HEK293 (cell line): ENCODE measurements at regions not wholly inside any gene's neighbourhood (a gene's known extent, or its start where the extent isn't known, plus 50 kb on each side); places are given as distances from the start of the nearest gene placed in this dataset.

Source experiments
- CTCF ChIA-PET: fragments of 350-600 bp; formaldehyde crosslinking; extraction: SDS; loops from one replicate; lab custom pipeline; 2021; ENCODE audit warnings: antibody characterized with exemption; lab: Yijun Ruan, JAX
- POLR2A ChIA-PET: fragments of 300-600 bp; formaldehyde crosslinking; extraction: SDS; loops from one replicate; lab custom pipeline; 2020; ENCODE audit warnings: antibody characterized with exemption, inconsistent platforms; lab: Yijun Ruan, JAX
- H3K27ac ChIP-seq: fragments of 200-500 bp; sonication (Bioruptor generic); 2 replicates; pipeline ENCODE4 v1.5.1; 2014; ENCODE audit warnings: low read depth, low read length, control low read depth, inconsistent platforms; ENCODE audit errors: extremely low read depth
- H3K36me3 ChIP-seq, 2 experiments: fragments of 200-500 bp in 1 of 2; sonication (Bioruptor generic) in 1 of 2; 1 replicate in 1 of 2; 2 replicates in 1 of 2; pipeline ENCODE4 v1.5.1; 2014 to 2017; ENCODE audit warnings: inconsistent platforms in 2 of 2, low read length in 2 of 2; ENCODE audit not compliant: control insufficient read depth in 2 of 2, insufficient read depth in 1 of 2
- H3K4me1 ChIP-seq: fragments of 200-500 bp; sonication (Bioruptor generic); 2 replicates; pipeline ENCODE4 v1.5.1; 2014; ENCODE audit warnings: mild to moderate bottlenecking, low read length, inconsistent platforms; ENCODE audit not compliant: control insufficient read depth, insufficient read depth
- H3K4me3 ChIP-seq: 2 replicates; pipeline ENCODE4 v1.5.1; 2011; ENCODE audit warnings: low read depth, mild to moderate bottlenecking, control low read depth, low read length, moderate library complexity
- H3K9me3 ChIP-seq: fragments of 200-500 bp; sonication (Bioruptor generic); 2 replicates; pipeline ENCODE4 v1.5.1; 2014; ENCODE audit warnings: low read depth, low read length, inconsistent platforms; ENCODE audit not compliant: control insufficient read depth, insufficient read depth
- KLF1 ChIP-seq: fragments of 450-650 bp; formaldehyde crosslinking; IDR thresholded peaks from 2 replicates; pipeline ENCODE4 v1.5.1; 2016; ENCODE audit warnings: missing biosample characterization, missing genetic modification characterization
- MYNN ChIP-seq: fragments of 450-650 bp; formaldehyde crosslinking; IDR thresholded peaks from 2 replicates; pipeline ENCODE4 v1.5.1; 2016; ENCODE audit warnings: missing biosample characterization, missing genetic modification characterization, borderline replicate concordance
- RBAK ChIP-seq: fragments of 450-650 bp; formaldehyde crosslinking; IDR thresholded peaks from 2 replicates; pipeline ENCODE4 v1.5.1; 2016; ENCODE audit warnings: missing biosample characterization, missing genetic modification characterization
- SP7 ChIP-seq: fragments of 450-650 bp; formaldehyde crosslinking; IDR thresholded peaks from 2 replicates; pipeline ENCODE4 v1.5.1; 2016; ENCODE audit warnings: missing biosample characterization, missing genetic modification characterization
- ZBTB48 ChIP-seq: fragments of 450-650 bp; formaldehyde crosslinking; IDR thresholded peaks from 2 replicates; pipeline ENCODE4 v1.5.1; 2016; ENCODE audit warnings: missing biosample characterization, missing genetic modification characterization
- ZBTB7A ChIP-seq: fragments of 450-650 bp; formaldehyde crosslinking; IDR thresholded peaks from 2 replicates; pipeline ENCODE4 v1.5.1; 2016; ENCODE audit warnings: low read depth, missing biosample characterization, missing genetic modification characterization
- ZFHX2 ChIP-seq: fragments of 450-650 bp; formaldehyde crosslinking; conservative IDR thresholded peaks from 2 replicates; pipeline ENCODE4 v1.5.1; 2016; ENCODE audit warnings: missing biosample characterization, missing genetic modification characterization
- ZFP41 ChIP-seq: fragments of 450-650 bp; formaldehyde crosslinking; IDR thresholded peaks from 2 replicates; pipeline ENCODE4 v1.5.1; 2016; ENCODE audit warnings: missing biosample characterization, missing genetic modification characterization, borderline replicate concordance
- ZNF132 ChIP-seq: fragments of 450-650 bp; formaldehyde crosslinking; IDR thresholded peaks from 2 replicates; pipeline ENCODE4 v1.5.1; 2017; ENCODE audit warnings: missing biosample characterization, missing genetic modification characterization, borderline replicate concordance
- ZNF146 ChIP-seq: fragments of 450-650 bp; formaldehyde crosslinking; IDR thresholded peaks from 2 replicates; pipeline ENCODE4 v1.5.1; 2016; ENCODE audit warnings: missing biosample characterization, missing genetic modification characterization
- ZNF202 ChIP-seq: fragments of 450-650 bp; formaldehyde crosslinking; IDR thresholded peaks from 2 replicates; pipeline ENCODE4 v1.5.1; 2016; ENCODE audit warnings: missing biosample characterization, missing genetic modification characterization, borderline replicate concordance
- ZNF23 ChIP-seq: fragments of 450-650 bp; formaldehyde crosslinking; IDR thresholded peaks from 2 replicates; pipeline ENCODE4 v1.5.1; 2016; ENCODE audit warnings: missing biosample characterization, missing genetic modification characterization, borderline replicate concordance
- ZNF530 ChIP-seq: fragments of 450-650 bp; formaldehyde crosslinking; IDR thresholded peaks from 2 replicates; pipeline ENCODE4 v1.5.1; 2016; ENCODE audit warnings: low read depth, missing biosample characterization, missing genetic modification characterization
- ZNF585B ChIP-seq: fragments of 450-650 bp; formaldehyde crosslinking; IDR thresholded peaks from 2 replicates; pipeline ENCODE4 v1.5.1; 2016; ENCODE audit warnings: missing biosample characterization, missing genetic modification characterization
- ZNF677 ChIP-seq: fragments of 450-650 bp; IDR thresholded peaks from 2 replicates; pipeline ENCODE4 v1.5.0; 2018; ENCODE audit warnings: missing biosample characterization, mild to moderate bottlenecking, missing genetic modification characterization, moderate library complexity
- ZNF777 ChIP-seq: fragments of 450-650 bp; formaldehyde crosslinking; IDR thresholded peaks from 2 replicates; pipeline ENCODE4 v1.5.1; 2017; ENCODE audit warnings: missing biosample characterization, missing genetic modification characterization, borderline replicate concordance
- ZSCAN30 ChIP-seq: fragments of 450-650 bp; IDR thresholded peaks from 2 replicates; pipeline ENCODE4 v1.5.1; 2018; ENCODE audit warnings: missing biosample characterization, mild to moderate bottlenecking, missing genetic modification characterization, moderate library complexity
- TF ChIP-seq, protein P1 (sequence below): fragments of 450-650 bp; formaldehyde crosslinking; IDR thresholded peaks from 2 replicates; pipeline ENCODE4 v1.5.1; 2016; ENCODE audit warnings: missing biosample characterization, missing genetic modification characterization, borderline replicate concordance
- TF ChIP-seq, protein P2 (sequence below): fragments of 450-650 bp; formaldehyde crosslinking; IDR thresholded peaks from 2 replicates; pipeline ENCODE4 v1.5.1; 2016; ENCODE audit warnings: missing biosample characterization, missing genetic modification characterization

DNA sequence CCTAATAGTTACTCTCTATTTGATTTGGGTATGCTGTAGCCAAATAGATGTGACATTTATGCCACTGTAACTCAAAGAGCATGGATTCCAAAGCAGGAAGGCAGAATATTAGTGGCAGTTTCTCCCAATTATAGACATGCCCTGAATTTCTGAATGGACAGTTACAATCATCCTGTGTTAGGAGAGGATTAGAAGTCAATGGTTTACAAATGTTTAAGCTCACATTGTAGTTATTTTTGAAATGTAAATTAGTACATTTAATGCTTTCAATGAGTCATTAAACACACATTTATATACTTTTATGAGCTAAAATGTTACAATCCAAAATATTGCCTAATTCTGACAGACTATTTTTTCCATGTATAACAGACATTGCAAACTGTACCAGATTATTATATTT is 62.3 kb upstream of the CDH18 start:
- Histone ChIP-seq H3K36me3 (no peaks in the 10 kb centered on the region), H3K9me3 (no peaks in the 10 kb centered on the region; the same call in 1 of the 2 replicates), H3K4me1 (no peaks in the 10 kb centered on the region), H3K4me3 (no peak overlapping the region), H3K27ac (no peak overlapping the region)
- CTCF ChIA-PET = no interaction called here
- TF ChIP-seq MYNN (no peak), ZNF530 (tag by site-specific recombination) (no peak), ZNF585B (tag by site-specific recombination) (no peak), ZNF146 (no peak), ZBTB48 (tag by site-specific recombination) (no peak)
- POLR2A ChIA-PET = no interaction called here

DNA sequence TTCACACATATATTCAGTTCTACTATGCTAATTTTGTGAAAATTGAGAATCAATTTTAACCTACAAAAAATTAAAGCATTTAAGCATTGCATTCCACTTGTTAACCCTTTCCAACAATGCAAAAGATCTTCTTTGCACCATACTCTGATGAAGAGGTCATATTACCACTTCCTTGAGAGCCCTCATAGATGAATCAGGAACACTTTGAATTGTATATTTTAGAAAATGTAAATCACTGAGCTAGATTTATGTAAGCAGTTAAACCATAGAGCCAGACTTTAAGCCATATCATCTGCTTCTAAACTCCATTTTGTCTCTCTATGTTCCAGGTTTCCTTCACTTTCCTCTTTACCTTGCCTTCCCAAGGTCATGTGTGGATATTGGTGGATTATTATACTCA is 56.5 kb upstream of the CDH18 start:
- Histone ChIP-seq H3K4me1 (no peaks in the 10 kb centered on the region), H3K36me3 (no peaks in the 10 kb centered on the region), H3K27ac (no peak overlapping the region), H3K4me3 (no peak overlapping the region), H3K9me3 (no peaks in the 10 kb centered on the region)
- POLR2A ChIA-PET = no interaction called here
- CTCF ChIA-PET = no interaction called here
- TF ChIP-seq ZNF202 = no peak
- TF ChIP-seq, protein P1, sequence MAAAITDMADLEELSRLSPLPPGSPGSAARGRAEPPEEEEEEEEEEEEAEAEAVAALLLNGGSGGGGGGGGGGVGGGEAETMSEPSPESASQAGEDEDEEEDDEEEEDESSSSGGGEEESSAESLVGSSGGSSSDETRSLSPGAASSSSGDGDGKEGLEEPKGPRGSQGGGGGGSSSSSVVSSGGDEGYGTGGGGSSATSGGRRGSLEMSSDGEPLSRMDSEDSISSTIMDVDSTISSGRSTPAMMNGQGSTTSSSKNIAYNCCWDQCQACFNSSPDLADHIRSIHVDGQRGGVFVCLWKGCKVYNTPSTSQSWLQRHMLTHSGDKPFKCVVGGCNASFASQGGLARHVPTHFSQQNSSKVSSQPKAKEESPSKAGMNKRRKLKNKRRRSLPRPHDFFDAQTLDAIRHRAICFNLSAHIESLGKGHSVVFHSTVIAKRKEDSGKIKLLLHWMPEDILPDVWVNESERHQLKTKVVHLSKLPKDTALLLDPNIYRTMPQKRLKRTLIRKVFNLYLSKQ (tag by site-specific recombination) = no peak
- TF ChIP-seq ZSCAN30 (tag by site-specific recombination) = no peak
- TF ChIP-seq RBAK = no peak
- TF ChIP-seq ZNF777 (tag by site-specific recombination) = no peak

DNA sequence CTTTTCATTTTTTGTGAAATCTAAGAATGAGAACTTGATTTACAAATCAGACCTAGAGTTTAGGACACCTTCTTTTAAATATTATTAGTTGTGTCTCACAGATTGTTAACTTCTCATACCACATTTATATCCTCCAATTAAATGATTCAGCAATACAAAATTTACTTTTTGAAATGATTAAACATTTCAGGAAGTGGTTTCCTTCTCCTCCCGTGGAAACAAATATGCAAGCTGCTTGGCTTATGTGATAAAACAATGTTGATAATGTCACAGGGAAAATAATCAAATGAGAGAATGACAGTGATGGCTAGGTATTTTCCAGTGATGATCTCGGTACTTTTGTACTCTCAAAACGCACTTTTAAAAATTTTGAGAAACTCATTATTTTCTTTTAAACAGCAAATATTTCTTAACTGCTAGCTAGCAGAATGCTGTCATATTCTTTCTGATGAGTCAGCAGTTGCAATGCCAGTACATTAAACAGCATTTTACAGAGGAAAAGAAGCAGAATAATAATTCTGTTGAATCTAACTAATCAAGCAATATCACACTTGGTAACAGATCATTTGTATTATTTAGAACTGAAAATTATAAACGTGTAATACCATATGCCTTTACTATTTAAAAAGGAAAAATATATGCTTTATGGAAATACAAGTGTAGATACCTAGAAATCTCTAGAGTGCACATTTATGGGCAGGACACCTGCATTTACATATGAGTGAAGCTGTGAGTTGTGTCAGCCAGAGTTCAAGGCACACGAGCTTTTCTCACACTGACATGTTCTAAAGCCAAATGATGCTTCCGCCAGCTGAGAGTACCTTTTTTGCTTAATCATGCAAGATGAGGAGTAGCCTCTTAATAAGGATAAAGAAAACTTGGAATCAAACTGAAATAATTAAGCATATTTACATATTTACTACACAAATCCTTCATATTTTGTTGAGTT is 53.6 kb upstream of the CDH18 start:
- Histone ChIP-seq H3K9me3 (no peaks in the 10 kb centered on the region), H3K27ac (no peak overlapping the region), H3K36me3 (no peaks in the 10 kb centered on the region), H3K4me3 (no peak overlapping the region), H3K4me1 (no peaks in the 10 kb centered on the region)
- POLR2A ChIA-PET = no interaction called here
- CTCF ChIA-PET = interaction anchor here (0.6 kb wide), 1 partner anchor 32 kb away, joined by 3 read pairs; no protein-coding TSS in a partner anchor
- TF ChIP-seq SP7 (tag by site-specific recombination) = no peak

DNA sequence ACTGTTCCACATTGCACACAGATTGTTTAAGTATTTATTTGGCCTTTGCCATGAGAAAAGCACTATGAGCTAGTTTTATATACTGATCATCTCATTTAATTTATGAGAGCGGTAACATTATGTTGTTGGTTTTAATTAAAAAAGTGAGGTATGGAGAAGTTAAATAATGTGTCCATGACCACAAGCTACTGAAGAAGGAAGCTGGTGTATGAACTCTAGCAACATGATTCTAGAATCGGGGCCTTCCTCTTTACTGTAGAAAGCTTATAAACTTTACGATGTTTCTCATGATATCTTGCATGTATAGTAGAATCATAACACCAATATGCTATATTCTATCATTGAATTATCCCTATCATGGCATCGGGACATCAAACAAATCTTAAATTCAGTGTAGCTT is 52.9 kb upstream of the CDH18 start:
- no peaks in the 10 kb centered on the region for H3K4me1 ChIP-seq
- TF ChIP-seq ZNF23 (no peak), ZNF132 (tag by site-specific recombination) (no peak), ZFHX2 (tag by site-specific recombination) (no peak), KLF1 (no peak), ZNF677 (tag by site-specific recombination) (no peak), ZBTB7A (tag by site-specific recombination) (no peak), ZFP41 (no peak)
- TF ChIP-seq, protein P2, sequence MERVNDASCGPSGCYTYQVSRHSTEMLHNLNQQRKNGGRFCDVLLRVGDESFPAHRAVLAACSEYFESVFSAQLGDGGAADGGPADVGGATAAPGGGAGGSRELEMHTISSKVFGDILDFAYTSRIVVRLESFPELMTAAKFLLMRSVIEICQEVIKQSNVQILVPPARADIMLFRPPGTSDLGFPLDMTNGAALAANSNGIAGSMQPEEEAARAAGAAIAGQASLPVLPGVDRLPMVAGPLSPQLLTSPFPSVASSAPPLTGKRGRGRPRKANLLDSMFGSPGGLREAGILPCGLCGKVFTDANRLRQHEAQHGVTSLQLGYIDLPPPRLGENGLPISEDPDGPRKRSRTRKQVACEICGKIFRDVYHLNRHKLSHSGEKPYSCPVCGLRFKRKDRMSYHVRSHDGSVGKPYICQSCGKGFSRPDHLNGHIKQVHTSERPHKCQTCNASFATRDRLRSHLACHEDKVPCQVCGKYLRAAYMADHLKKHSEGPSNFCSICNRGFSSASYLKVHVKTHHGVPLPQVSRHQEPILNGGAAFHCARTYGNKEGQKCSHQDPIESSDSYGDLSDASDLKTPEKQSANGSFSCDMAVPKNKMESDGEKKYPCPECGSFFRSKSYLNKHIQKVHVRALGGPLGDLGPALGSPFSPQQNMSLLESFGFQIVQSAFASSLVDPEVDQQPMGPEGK (tag by site-specific recombination) = no peak
- TF ChIP-seq, all 188 proteins: peak for 0
- ChIA-PET POLR2A (no interaction called here), CTCF (no interaction called here)
- H3K4me3 ChIP-seq = no peak overlapping the region
- H3K9me3 ChIP-seq = no peaks in the 10 kb centered on the region
- no peak overlapping the region for H3K27ac ChIP-seq
- H3K36me3 ChIP-seq = no peaks in the 10 kb centered on the region
